ENCODE measurements at regions not wholly inside any gene's neighbourhood (a gene's known extent, or its start where the extent isn't known, plus 50 kb on each side); places are given as distances from the start of the nearest gene placed in this dataset.

DNA sequence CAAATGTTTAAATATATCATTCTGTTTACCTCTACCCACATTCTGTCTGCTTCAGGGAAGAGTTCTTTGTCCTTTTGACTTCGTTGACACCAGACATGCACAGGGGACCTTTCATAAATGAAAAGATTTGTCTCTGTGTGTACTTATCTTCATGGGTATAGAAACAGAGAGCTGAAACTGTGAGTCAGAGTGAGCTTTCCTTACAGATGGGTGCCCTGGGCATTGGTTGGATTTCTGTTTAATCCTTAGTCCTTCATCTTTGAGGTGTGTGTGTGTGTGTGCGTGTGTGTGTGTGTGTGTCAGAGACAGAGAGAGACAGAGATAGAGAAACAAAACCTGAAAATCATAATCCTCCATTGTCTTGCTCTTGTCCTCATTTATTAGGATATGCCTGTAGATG, 517.4 kb downstream of the TUSC7 start (continued):
- TF ChIP-seq POLR2AphosphoS5 (IDR thresholded peaks at IDR 0.05; ENCODE audit: low read depth, low read length) (no peak), CBX8 (IDR thresholded peaks at IDR 0.05; ENCODE audit: borderline replicate concordance, low read depth, low read length) (no peak)
- TF ChIP-seq, protein P1, sequence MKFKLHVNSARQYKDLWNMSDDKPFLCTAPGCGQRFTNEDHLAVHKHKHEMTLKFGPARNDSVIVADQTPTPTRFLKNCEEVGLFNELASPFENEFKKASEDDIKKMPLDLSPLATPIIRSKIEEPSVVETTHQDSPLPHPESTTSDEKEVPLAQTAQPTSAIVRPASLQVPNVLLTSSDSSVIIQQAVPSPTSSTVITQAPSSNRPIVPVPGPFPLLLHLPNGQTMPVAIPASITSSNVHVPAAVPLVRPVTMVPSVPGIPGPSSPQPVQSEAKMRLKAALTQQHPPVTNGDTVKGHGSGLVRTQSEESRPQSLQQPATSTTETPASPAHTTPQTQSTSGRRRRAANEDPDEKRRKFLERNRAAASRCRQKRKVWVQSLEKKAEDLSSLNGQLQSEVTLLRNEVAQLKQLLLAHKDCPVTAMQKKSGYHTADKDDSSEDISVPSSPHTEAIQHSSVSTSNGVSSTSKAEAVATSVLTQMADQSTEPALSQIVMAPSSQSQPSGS (IDR thresholded peaks at IDR 0.05; ENCODE audit: low read length), result no peak
